Heart left ventricle (tissue), 13 donors: ENCODE measurements at regions not wholly inside any gene's neighbourhood (a gene's known extent, or its start where the extent isn't known, plus 50 kb on each side); places are given as distances from the start of the nearest gene placed in this dataset.
"Not testable (repeated sequence)": the region's sequence is repeated elsewhere in the genome, so short reads cannot be mapped to it uniquely, and the experiment has no call there.

ENCODE experiments used
- CTCF ChIP-seq, 12 donors: fragments of 200-600 bp; sonication (generic) in 4 of 12; IDR thresholded peaks; one replicate each; pipeline versions ENCODE4 v1.5.0 to v1.8.0; 2018 to 2022; ENCODE audit warnings: antibody characterized with exemption in 12 of 12, mild to moderate bottlenecking in 5 of 12
- POLR2A ChIP-seq, 2 donors: fragments of 450-650 bp; IDR thresholded peaks; one replicate each; pipeline ENCODE4 v1.6.1; 2017; ENCODE audit warnings: antibody characterized with exemption in 2 of 2, mild to moderate bottlenecking in 2 of 2, moderate library complexity in 2 of 2
- donor health status: ischemic (EF 13 %, LVEDD 7.1; RV severe dilation, severe dysfunction).
- donor health status: DM: no; HTN: yes; CAD: no.
- donor health status: DM: no; HTN: no; CAD: no.
- donor health status: ischemic (EF 25% LVEDD 6.9; RV normal size, moderate dysfunction).
- donor health status: ischemic (EF 25% LVEDD 5.7; RV mildly dilated, moderate dysfunction).
- donor health status: ischemic (EF 35%, LVEDD 5.7; RV mildly dilated, moderate dysfunction).
- donor health status: nonischemic (EF 11% LVEDD 7.7; RV severe dilation, severe dysfunction).
- donor health status: DM: yes; HTN: yes; CAD: no.
- donor health status: PGD.
- donor health status: ischemic (EF 29% LVEDD 5.4; RV normal size, mild dysfunction).
- donor health status: nonischemic (EF 23%, LVEDD 6.1; RV moderate dilation, normal function).

GRCh38 chr2:87693882-87694281 is 54.0 kb upstream of the PLGLB2 start:
- TF ChIP-seq CTCF, POLR2A (IDR thresholded peaks at IDR 0.05): not testable (repeated sequence)
